Nucleus accumbens (tissue), 56 donors: ENCODE measurements at regions not wholly inside any gene's neighbourhood (a gene's known extent, or its start where the extent isn't known, plus 50 kb on each side); places are given as distances from the start of the nearest gene placed in this dataset.
"Not testable (repeated sequence)": the region's sequence is repeated elsewhere in the genome, so short reads cannot be mapped to it uniquely, and the experiment has no call there.

ENCODE experiments used
- DNase-seq, 56 donors: peaks; one replicate each; lab custom pipeline; 2025; lab: John Stamatoyannopoulos, UW

- DNase-seq: peak in 39 of 56 donors; percentile 3 to 73 (median 30)
These were observed 146.2 kb upstream of the ECI2 start for GRCh38 chr6:4281341-4282293.

DNA sequence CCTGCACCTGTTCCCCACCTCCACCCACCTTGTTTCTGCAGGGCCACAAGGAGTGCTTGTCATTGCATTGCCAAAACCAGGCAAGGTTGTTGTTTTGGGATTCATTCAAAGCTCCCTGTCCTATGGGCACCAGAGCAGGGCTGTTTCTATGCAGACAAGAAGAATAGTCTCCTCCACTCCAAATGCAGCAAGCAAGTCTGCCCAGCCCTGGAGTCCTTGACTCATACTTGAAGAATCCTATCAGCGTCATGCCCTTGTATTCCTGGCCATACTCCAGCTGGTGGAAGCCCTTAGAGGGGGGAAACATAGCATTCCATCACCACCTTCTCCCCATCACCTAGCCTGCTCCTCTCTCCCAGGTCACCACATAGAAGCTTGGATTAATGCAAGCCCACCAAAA is 145.3 kb upstream of the ECI2 start:
- no peak for DNase-seq

- no peak for DNase-seq
These were observed 144.7 kb upstream of the ECI2 start for GRCh38 chr6:4280031-4280430.

DNA sequence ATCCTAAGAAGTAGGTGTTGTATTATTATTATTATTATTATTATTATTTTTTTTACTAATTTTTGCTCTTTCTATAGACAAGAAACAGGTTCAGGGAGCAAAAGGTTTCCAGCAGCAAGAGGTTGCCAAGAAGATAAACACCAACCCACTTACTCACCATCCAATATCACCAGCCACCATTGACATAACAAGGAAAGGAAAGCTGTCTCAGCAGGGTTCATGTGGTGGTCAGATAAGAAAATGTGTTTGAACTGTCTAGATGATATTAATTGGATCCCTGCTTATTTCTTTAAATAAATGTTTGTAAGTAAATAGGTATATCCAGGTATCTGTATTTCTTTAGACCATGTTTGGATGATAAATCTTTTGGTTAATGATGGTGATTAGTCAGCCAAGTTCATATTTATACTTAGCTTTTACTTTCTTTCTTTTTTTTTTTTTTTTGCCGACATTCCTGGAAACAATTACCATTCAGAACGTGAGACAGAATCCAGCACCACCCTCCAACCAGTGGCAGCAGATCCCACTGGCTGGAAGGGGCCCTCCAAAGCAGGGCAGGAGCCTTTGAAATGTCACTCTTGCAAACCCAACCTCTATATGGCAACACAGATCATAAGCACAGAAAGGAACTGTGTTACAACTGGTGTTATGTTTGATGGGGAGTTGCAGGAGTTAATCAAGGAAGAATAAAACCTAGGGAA is 139.2 kb upstream of the ECI2 start:
- DNase-seq: no peak

GRCh38 chr6:4272996-4273395 is 137.6 kb upstream of the ECI2 start:
- no peak for DNase-seq

DNA sequence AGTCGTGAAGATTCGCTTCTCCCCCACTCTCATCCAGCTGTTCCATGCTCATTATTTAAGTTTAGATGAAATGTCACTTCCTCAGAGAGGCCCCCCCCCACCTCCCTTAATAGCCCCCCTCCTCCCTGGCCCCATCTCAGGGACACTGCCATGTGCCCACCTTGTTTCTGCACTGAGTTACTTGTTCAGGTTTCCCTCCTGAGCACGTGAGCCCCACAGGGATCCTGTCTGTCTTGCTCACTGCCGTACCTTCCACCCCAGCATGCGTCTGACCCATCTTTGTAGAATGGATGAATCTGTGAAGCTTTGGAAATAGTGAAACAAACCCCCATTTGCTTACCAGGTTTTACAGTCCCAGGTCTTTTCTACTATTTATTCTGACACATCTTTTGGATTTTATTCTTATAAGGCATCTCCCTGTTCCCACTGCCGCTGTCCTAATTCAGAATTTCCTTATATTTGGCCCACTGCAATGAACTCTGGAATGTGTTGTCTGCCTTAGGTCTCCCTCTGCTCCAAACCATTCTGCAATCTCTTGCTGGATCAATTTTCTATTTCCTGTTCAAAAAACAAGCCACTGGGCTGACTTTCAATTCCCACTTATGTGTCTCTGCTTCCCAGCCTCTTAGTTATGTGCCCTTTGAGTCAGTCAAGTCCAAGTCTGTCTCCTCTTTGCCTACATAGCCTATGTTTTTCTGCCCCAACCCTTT is 136.5 kb upstream of the ECI2 start:
- DNase-seq: no peak

GRCh38 chr6:4270776-4271175 is 135.4 kb upstream of the ECI2 start:
- no peak for DNase-seq

DNA sequence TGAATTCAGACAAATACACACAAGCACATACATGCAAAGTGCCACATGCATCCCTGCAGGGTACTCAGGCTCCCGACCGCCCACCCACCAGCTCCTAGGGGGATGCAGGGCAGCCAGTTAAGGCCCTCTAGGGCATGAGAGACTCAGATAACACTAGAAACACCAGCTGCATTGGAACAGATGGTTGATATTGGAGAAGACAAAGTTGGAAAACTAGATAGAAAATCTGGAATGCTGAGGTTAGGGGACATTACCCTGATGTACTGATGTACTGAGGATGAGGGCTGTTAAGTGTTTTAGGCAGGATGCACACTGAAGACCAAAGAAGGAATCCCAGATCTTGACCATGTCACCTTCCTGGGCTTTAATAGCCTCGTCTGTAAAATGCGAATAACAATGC is 134.6 kb upstream of the ECI2 start:
- no peak for DNase-seq

DNA sequence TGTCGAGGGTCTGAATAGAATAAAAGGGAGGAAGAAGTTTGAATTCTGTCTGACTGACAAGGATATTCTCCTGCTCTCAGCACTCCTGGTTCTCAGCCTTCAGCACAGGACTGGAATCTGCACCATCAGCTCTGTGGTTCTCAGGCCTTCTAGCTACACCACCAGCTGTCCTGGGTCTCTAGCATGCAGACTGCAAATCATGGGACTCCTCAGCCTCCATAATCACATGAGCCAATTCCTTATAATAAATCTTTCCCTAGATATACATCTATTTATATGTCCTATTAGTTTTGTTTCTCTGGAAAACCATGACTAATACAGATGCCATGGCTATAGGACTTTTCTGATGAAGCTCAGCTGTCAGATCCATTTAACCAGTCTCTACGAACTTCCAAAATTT is 132.8 kb upstream of the ECI2 start:
- DNase-seq: no peak

- DNase-seq: no peak
These were observed 130.4 kb upstream of the ECI2 start for GRCh38 chr6:4265740-4266139.

DNA sequence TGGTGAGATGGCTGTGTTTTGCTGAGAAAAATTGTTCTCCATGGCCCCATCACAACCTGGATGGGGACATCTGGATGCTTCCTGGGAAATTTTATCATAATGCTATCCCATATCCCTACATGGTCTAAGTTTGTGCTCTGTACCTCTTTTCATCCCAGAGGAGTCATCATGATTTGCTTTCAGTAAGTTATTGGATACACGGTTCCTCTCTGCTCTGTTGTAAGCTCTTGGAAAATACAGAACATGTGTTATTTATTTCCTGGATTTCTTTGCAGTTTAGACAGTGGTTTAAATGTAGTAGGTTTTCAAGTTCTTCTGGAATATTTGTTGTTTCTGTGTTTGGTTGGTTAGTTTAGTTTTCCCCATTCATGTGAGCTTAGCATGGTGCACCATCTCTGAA is 129.2 kb upstream of the ECI2 start:
- no peak for DNase-seq

DNA sequence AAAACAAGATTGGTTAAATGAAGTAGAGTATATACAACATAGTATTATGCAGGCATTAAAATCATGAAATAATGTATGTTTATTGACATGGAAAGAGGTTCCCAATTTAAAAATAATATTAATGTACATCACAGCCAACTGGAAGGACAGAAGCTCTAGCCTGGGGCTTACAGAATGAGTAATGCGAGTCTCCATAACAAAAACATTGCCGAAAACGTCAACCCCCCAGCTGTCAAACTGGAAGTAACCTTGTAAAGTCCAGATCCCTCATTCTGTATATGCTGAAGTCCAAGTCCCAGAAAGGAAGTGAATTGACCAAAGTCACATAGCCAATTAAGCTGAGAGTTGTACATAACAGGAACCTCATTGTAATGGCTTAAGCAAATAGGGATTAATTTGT is 128.7 kb upstream of the ECI2 start:
- no peak for DNase-seq

DNA sequence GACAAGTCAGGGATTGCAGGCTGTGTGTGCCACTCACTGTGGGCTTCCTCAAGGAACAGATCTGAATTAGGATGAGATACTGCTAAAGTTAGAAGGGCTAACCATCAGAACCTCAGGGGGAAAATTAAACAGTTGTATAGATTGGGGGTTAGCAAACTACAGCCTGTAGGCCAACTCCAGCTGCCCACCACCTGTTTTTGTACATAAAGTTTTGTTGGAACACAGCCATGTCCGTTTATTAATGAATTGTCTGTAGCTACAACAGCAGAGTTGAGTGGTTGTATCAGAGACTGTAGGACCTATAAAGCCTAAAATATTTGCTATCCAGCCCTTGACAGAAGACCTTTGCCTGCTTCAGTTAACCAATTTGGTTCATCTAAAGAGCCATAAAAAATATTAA is 127.2 kb upstream of the ECI2 start:
- no peak for DNase-seq

DNA sequence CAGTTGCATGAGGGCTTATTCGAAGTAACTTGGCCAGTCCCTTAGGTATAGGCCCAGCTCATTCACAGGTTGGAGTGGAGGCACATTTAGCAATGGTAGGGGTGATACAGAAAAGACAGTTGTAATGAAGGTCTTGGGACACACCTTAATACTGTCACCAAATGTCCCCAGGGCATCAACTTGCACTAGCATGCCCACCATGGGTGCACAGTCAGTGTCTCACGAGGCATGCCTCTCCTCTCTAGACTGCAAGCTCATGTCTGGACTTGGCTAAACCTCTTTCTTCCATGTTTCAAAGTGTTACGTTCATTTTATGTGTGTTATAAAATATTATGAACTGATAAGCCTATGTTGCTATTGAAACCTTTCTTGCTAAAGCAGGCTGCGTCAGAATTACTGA is 124.0 kb upstream of the ECI2 start:
- no peak for DNase-seq

DNA sequence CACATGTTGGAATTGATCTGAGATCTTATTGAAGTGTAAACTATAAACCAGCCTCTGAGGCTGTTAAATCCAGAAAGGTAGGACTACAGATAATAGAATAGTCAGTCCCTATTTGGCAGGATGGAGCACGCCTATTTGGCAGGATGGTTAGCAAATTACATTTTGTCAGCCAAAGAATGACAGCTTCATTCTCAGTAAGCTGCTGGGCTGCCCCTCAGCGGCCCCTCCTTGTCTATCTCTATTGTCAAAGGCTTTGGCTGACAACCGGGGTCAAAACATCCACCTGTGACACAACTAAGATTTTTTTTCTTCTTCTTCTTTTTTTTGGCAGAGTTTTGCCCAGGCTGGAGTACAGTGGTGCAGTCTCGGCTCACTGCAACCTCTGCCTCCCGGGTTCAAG is 123.4 kb upstream of the ECI2 start:
- no peak for DNase-seq

- no peak for DNase-seq
These were observed 121.6 kb upstream of the ECI2 start for GRCh38 chr6:4256969-4257368.

DNA sequence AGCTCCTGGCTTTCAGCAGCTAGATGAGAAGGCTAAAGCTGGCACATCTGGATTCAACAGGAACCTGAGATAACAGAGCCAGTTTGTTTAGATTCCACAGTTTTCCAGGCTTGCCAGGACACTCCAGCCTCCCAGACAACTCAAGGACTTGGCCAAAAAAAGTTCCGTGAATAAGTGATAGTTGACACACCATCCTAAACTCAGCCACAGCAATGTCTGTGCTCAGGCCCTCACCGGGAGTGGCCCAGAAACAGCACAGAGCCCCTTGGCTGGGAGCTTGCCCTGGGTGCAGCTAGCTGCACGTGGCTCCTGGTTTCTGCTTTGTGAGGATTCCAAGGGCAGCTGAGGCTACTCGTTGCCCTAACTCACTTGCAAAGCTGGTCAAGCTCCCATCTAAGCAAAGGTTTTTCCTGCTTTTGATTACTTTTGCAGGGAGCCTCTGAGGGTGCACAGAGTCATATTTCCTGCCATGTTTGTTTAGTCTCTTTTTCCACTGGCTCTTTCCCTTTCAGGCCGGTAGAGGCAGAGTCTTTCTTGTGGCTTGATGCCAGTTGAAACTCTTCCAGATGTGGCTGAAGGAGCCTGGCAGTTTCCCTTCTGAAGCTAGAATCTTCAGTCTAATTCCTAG is 118.3 kb upstream of the ECI2 start:
- peak in 6 of 56 donors; percentile 1 to 12 (median 6) for DNase-seq

DNA sequence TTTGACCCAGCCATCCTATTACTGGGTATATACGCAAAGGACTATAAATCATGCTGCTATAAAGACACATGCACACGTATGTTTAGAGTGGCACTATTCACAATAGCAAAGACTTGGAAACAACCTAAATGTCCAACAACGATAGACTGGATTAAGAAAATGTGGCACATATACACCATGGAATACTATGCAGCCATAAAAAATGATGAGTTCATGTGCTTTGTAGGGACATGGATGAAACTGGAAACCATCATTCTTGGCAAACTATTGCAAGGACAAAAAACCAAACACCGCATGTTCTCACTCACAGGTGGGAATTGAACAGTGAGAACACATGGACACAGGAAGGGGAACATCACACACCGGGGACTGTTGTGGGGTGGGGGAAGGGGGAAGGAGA is 117.1 kb upstream of the ECI2 start:
- DNase-seq: not testable (repeated sequence)

DNA sequence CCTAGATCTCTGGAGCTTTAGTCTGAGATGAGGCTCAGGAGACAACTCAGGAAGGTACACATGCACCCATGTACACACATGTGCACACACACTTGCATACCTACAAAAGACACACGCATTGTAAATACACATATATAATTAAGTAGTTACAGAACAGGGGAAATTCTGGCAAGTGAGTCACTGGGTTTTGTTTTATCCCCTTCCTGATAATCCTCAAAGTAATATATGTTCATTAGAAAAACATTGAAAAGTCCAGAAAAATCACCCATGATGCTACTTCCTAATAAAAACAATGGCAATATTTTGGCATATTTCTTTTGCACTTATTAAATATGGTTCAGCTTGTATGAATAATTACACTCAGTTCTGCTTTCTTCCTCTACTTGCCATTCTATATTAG is 115.3 kb upstream of the ECI2 start:
- DNase-seq: no peak

DNA sequence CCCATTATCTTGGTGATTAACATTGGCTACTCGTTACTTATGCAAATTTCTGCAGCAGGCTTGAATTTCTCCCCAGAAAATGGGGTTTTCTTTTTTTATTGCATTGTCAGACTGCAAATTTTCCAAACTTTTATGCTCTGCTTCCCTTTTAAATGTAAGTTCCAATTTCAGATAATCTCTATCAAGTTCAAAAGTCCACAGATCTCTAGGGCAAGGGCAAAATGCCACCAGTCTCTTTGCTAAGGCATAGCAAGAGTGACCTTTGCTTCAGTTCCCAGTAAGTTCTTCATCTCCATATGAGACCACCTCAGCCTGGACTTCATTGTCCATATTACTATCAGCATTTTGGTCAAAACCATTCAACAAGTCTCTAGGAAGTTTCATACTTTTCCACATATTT is 108.5 kb upstream of the ECI2 start:
- DNase-seq: not testable (repeated sequence)

GRCh38 chr6:4243237-4243636 is 107.9 kb upstream of the ECI2 start:
- DNase-seq: no peak
